OCI-M1 (cell line): ENCODE measurements at regions not wholly inside any gene's neighbourhood (a gene's known extent, or its start where the extent isn't known, plus 50 kb on each side); places are given as distances from the start of the nearest gene placed in this dataset.
"Not testable (repeated sequence)": the region's sequence is repeated elsewhere in the genome, so short reads cannot be mapped to it uniquely, and the experiment has no call there.

ENCODE experiments used
- DNase-seq: peaks from one replicate; lab custom pipeline; 2025; lab: John Stamatoyannopoulos, UW

DNA sequence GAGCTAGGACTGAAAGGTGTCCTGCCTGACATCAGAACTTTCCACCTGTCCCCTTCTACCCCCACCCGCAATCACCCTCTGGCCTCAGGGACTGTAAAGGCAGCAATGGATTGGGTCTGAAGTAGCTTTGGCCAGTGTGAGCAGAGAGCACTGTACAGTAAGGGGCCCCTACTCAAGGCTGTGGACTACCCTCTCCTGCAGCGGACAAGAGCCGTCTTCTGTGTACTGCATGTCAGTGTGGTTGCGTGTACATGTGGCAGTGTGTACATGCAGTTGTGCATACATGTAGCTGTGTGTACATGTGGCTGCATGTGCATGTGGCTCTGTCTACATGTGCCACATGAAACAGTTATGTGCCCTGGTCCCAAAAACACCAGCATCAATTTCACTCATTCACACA is 205.9 kb upstream of the LINGO1 start:
- no peak for DNase-seq

DNA sequence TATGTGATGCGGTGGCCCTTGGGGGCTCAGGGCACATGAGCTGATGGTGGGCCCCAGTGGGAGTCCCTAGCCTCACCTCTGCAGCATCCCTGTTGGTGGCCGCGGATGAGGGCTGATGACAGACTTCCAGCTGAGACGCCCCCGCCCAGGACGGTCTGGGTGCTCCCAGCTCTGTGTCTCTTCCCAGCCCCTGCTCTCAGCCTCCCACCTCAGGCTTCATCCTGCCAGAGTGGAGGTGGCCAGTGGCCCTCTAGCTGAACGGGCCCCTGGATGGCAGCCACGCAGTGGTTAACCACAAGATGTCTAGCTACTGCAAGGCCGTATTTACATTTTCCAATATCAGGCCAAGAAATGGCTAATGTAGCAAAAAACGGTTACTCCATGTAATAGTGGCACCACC is 205.3 kb upstream of the LINGO1 start:
- no peak for DNase-seq

DNA sequence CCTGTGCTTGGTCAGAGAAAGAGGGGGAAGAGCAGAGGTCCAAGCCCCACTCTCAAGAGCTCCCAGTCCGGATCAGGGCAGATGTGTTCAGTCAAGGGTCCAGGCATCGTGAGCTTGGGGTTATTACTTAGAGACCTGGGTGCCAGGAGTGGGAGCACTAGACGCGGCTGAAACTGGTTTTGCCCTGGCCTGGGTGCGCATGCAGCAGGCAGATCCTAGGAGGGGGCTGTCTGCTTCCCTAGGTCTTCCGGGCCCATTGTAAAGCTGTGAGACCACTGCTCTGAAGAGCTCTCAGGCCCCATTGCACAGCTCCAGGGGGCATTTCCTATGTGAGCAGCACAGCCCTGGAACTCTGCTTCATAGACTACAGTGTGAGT is 204.9 kb upstream of the LINGO1 start:
- no peak for DNase-seq

DNA sequence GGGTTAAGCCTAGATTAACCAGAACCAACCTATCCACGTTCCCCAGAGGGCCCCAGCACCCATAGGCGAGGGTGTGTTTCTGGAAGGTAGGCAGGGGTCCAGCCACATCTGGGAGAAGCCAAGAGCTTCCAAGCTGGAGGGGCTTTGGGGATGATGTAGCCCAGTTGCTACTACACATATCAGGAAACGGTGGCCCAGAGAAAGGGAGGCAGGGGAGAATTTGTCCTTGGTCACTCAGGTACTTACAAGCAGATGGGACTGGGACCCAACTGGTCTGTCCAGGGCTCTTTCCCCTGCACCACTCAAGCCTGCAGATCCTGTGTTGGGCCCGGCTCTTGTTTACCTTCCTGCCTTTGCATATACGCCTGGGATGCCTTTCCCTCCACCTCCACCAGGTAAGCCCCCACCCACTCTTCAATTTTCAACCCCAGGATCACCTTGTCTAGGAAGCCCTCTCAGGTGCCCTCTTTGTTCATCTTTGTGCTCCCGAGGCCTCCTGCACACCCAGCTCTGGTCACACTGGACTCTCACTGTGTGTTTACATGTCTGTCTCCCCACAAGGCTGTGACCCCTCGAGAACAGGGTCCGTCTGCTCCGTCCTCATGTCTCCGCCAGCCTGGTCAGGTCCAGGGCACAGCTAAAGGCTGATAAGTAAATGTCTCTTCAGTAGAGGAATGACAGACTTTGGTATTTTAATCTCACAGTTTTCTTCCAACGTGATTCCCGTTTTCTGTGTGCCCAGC is 204.4 kb upstream of the LINGO1 start:
- no peak for DNase-seq

DNA sequence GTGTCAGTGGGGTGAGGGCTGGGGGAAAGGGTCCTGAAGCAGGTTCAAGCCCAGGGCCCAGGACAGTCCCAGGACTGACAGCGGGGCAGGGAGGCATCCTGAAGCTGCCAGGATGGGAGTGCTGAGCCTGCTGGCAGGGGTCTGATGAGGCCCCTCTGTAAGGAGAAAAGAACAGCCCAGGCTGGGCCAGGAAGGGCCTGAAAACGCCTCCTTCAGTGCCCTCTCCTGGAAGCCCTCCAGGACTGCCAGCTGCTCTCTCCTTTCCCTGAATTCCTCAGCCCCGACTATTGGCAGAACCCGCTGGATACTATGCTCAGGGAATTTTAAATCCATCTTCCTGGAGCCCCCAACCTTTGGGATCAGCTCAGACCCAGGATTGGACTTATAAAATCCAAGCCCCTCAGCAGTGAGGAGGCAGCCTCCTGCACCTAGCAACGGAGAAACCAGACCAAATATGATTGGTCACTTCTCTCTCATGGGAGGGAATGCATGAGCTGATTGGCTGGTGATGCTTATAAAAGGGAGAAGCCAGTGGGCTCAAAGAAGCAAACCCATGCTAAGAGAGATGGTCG is 203.5 kb upstream of the LINGO1 start:
- no peak for DNase-seq

DNA sequence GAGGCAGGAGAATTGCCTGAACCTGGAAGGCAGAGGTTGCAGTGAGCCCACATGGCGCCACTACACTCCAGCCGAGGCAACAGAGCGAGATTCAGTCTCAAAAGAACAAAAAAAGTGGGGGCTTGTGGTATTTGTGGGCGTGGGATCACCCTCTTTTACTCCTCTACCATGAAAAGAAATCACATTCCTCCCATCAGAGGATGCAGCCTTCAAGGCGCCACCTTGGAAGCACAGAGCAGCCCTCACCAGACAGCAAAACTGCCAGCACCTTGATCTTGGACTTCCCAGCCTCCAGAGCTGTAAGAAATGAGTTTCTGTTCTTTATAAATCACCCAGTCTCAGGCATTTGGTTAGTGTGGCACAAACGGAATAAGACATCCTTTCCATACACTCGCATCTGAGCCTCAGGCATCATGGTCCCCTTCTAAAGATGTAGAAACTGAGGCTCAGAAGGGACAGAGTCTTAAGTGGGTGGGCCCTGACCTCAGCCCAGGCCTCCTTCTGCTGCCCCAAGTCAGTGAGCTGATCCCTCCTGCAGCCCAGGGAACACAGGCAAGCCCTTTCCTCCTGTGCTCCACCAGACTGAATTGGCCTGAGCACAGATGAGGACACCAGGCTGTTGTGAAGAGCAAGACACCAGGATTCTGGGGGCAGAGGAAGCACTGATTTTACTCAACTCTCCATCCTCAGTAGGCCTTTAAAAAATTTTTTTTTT is 201.7 kb upstream of the LINGO1 start:
- DNase-seq: no peak

DNA sequence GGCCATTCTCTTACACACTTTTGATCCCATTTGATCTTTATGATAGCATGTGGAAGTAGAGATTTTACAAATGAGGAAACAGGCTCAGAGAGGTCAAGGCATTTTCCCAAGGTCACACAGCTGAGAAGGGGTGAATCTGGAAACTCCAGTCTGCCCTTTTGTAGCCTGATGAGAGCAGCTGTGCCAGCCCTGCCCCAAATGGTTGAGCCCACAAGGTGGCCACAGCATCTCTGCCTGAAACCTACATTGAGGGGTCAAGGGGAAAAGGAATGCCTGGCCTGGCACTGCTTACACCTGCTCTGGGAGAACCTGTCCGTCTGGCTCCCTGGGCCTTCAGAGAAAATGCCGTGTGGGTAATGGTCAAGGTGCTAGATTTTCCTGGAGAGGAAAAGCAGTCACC is 200.2 kb upstream of the LINGO1 start:
- DNase-seq: no peak

DNA sequence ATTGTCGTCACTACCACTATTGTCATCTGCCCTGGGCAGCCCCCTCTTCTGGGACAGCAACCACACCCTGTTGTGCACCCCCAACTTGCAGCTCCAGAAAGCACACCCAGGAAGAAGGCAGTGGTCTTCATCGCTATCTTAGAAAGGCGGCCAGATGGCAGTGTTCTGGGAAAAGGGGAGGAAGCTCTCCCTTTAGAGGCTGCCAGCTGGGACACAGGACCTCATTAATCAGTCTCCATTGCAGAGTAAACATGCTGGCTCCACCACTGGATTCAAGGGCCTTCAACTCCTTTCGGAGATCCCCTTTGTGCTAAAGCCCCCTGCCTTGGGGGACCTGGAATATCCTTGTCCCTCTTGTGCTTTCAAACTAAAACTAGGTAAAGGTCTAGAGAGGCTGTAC is 199.3 kb upstream of the LINGO1 start:
- no peak for DNase-seq

DNA sequence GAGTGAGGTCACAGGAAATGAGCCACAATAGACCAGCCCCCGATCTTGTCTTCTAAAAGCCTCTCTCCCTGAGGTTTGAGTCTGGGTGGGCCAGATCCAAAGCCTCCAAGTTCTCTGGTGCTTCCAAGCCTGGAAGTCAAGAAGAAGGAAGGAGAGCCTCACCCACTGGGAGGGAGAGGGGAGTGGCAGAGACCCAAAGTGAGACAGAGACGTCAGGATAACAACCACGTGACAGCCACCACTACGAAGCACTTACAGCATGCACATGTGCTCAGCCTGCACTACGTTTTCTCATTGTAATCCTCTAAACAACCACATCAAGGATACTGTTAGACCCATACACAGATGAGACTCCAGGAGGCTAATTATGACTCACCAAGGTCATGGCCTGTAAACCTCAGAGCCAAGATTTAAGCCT is 197.3 kb upstream of the LINGO1 start:
- no peak for DNase-seq

DNA sequence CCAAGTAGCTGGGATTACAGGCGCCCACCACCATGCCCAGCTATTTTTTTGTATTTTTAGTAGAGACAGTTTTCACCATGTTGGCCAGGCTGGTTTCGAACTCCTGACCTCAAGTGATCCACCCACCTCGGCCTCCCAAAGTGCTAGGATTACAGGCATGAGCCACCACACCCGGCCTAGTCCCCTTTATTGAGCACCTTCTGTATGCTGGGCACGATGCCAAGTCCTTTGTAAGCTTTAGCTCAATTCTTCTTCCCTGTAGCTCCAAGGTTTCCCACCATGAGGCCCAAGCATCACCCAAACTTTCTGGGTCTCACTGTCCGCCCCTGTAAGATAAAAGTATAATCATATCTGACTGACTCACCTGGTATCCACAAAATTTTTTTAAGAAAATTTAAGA is 196.6 kb upstream of the LINGO1 start:
- DNase-seq: not testable (repeated sequence)

DNA sequence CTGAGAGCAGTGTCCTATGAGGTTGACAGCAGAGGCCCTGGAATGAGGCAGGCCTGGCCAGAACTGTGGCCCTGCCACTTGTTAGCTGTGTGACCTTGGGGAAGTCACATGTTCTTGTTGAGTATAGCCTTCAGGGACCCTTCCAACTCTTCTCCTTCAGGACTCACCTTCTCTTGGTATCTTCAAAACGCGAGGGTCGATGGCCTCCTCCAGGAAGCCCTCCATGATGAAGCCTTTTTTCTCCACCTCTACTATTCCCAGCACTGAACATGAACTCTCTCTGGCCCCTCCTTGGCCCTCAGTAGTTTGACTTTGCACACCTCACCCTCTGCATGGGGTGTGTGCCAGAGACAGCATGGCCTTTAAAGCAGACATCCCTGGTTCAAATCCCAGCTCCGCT is 195.1 kb upstream of the LINGO1 start:
- no peak for DNase-seq

DNA sequence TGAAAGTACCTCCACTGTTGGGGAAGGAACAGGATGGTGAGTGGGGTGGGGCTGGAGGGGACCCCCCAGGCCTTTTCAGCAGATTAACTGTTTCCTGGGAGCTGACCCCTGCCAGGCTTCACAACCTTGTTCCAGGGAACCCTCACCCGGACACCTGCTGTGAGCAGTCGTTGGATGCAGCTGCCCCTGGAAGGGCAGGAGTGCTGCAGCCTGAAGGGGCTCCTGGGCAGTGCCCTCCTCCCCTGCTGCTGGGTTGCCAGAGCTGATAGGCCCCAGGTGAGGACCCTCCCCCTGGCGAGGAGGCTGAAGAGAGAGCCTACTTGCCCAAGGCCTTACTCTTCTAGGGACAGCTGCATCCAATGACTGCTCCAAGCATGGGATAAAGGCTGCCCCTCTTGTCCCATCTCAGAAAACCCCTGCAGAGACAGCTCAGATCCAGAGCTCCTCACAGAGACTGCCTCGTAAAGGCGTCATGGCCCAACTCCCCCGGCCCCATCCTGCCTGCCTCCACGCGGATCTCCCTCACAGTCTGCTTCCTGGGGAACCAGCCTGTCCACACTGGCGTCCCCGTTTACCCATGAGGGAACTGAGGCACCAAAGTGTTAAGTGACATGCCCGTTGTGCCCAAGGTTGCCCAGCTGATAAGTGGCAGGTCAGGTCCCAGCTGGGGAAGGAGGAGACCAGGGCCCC is 193.4 kb upstream of the LINGO1 start:
- DNase-seq: no peak

DNA sequence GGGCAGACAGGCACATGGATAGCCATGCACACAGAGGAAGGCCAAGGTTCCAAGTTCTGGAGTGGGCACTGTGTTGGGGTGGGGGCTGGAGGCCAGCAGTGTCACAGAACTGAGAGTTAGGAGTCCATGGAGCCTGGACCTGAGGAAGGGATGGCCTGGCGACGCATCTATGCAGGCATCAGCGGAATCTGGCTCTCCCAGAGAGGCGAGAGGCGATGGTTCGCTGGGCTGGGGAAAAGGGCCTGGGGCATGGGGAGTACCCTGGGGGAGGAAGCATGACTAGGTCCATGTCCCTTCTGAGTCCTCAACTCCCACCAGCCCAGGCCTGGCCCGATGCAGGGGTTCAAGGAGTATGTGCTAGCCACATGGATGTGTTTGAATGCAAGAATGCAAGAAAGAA is 192.8 kb upstream of the LINGO1 start:
- DNase-seq: no peak

DNA sequence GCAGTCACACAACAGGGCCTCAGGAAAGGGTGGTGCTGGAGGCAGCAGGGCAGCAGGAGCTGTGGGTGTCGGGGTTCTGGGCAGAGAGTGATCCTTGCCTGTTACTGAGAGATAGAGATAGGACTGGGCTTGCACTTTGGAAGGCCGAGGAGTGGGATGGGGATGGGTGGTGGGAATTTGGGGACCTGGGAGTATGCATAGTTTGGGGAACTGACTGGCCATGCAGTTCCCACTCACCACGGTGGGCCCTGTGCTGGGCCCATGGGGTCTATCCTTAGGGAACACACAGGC is 192.5 kb upstream of the LINGO1 start:
- DNase-seq: no peak

DNA sequence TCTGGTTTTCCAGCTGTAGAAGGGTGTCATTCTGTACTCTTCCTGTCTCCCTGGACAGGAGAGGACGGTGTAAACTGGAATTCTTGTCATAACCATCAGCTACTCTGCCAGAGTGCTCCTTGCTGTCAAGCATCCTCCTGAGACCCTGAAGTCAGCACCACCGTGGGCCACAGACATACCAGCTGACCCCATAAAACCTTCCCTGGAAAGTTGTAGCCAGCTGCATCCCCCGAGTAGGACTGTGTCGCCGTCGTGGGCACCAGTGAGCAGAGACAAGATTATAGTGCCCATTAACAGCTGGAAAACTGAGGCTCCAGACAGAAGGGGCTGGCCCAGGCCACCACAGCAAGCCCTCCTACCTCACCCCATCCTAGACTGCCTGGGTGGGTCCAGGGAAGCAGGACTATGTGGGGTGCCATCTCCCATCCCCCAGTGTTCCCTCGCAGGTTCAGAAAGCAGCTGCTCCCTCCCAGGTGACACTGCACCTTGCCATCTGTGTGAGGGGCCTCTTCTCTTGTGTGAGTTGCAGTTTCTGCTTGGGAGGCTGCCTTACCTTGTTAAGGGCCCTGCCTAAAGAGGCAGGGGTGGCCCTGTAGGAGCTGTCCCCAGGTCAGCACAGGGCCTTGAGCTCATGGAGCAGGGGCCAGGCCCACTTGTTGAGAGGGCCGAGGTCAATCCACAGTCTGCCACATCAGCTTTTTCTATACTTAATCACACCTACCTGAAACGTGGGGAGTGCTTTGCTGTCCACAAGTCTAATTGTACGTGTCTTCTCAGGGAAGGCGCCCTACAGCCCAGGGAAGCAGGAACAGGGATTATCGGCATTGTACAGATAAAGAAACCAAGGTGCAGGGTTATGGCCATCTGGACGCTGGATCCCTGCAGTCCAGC is 191.9 kb upstream of the LINGO1 start:
- DNase-seq: no peak

DNA sequence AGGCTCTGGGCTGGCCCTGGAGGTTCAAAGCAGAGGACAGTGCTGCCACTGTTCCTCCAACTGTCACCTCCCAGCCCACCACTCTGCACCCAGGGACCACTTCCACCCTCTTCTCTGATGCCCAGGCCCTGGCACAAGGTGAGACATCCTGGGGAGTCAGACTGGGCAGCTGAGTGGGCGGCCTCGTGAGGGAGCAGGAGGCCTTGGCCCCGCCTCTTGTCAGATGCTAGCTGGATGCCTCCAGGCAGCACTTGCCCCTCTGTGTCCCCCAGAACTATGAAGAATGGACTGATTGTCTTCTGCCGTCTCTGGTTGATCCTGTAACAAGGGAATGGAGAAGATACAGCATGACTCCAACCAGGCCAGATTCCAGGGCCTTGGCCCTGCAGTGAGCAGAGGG is 191.0 kb upstream of the LINGO1 start:
- no peak for DNase-seq

DNA sequence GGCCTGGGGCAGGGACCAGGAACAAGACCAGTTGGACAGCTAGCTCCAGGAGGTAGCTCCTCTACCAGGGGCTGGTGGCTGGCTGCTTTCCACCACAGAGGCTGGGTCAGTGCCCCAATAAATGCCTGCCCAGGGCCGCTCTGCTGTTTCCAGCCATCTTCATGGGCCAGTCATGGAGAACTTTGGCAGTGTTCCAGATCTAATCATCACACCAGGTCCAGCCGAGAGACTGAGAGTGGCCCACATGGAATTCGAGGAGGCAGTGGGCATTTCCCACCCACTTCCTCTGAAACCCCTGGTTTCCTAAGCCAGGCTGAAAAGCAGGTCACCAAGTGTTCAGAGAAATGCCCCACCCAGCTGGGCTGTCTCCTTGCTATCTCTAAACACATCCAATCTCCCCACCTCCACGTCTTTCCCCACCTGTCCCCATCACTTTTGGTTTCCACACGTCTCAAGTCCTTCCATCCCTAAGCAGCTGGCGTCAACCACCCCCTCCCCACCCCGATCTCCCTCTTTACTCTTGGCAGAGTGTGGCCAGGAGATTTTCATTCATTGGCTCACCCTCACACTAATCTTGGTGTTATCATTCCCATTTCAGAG is 190.0 kb upstream of the LINGO1 start:
- no peak for DNase-seq

DNA sequence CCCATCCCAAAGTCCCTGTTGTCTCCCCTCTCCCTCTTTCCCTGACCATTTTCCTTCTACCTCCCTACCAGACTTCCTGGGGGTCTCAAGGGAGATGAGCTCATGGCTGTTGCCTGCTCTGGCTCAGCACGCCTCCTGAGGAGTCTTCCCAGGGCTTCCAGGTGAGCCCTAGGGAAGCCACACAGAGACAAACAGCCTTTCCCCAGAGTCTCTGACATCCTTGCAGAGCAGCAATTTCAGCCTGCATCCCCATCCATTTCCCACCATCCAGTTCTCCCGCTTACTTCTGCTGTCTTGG is 189.2 kb upstream of the LINGO1 start:
- no peak for DNase-seq

DNA sequence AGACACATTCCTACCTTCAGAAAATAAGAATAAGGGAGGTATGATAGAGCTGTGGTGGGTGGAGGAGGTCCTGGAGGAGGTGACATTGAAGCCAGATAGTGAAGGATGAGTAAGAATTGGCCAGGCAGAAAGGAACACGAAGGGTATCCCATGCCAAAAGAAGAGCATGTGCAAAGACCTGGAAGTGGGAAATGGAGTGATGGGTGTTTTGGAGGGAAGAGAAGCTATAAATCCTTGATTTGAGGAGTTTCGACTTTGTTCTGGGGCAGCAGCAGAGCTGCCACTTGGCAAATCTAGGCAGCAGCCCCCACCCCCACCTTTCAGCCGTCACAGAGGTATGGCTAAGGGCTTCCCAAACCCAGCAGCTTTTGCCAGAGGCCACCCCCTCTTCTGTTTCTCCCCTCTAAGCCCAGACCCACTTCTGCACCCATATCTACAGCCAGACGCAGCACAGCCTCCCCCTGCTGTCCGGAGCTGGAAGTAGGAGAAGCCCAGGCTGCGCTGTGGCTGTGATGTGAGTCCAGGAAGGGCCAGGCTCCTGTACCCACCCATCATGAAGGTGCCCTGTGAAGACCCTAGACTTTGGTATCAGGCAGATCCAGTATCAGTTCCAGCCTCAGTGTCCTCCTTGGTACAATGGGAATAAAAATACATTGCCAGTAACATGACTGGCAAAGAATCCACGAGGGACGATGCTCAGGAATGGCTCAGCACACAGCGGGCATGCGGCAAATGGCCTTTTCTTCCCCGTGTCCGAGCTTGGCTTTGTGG is 188.7 kb upstream of the LINGO1 start:
- peak; percentile 59 for DNase-seq

DNA sequence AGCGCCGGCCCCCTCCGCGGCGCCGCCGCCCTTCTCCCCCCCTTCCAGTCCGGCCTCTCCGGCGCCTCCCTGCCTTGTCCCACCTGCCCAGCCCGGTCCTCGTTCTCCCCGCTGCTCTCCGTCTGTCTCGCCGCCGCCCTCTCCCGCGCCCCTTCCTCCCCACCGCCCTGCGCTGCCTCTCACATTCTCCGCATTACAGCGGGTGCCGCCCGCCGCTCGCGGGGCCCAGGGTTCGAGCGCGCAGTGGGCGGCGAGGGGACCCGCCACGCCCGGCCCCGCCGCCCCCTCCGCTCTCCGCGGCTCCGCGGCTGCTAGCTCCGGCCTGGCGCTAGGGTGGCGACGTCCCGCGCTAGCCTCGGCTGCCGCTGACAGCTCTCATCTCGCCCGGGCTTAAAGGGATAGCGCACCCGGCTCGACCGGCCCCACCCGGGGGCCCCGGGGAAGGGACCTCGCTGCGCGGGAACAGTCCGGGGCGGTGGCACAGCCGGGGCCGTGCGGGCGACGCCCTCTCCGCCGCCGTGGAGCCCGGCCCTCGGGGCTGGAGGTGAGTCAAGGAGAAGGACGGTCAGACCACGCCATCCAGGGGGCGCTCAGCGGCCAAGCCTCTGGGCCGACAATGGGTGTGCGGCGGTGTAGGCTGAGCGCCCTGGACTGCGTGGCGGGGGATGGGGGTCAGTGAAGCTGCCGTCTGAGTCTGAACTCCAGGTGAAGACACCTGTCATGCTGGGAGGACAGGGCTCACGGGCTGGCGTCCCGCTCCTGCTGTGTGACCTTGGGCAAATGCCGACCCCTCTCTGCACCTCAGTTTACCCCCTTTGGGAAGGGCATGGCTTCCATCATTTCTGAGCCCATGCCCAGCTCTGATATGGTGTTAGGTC is 187.4 kb upstream of the LINGO1 start:
- DNase-seq: peak; percentile 4
